SW 1271 (cell line): ENCODE measurements at regions not wholly inside any gene's neighbourhood (a gene's known extent, or its start where the extent isn't known, plus 50 kb on each side); places are given as distances from the start of the nearest gene placed in this dataset.

ENCODE experiments used
- DNase-seq, 2 experiments: peaks; one replicate each; lab custom pipeline; 2025; lab: John Stamatoyannopoulos, UW

- no peak for DNase-seq
Observed at GRCh38 chr15:69530991-69531664, 78.5 kb downstream of the RPLP1 start.

GRCh38 chr15:69531665-69532027 is 79.0 kb downstream of the RPLP1 start:
- DNase-seq: no peak

GRCh38 chr15:69532066-69532465 is 79.4 kb downstream of the RPLP1 start:
- DNase-seq: no peak

GRCh38 chr15:69532856-69533255 is 80.2 kb downstream of the RPLP1 start:
- DNase-seq: no peak

- DNase-seq: no peak
Observed at GRCh38 chr15:69533522-69533921, 80.9 kb downstream of the RPLP1 start.

GRCh38 chr15:69535101-69535638 is 82.6 kb downstream of the RPLP1 start:
- no peak for DNase-seq

GRCh38 chr15:69535998-69536397 is 83.4 kb downstream of the RPLP1 start:
- no peak for DNase-seq

GRCh38 chr15:69536726-69537512 is 84.3 kb downstream of the RPLP1 start:
- no peak for DNase-seq

GRCh38 chr15:69537901-69538300 is 85.3 kb downstream of the RPLP1 start:
- no peak for DNase-seq

- DNase-seq: no peak
Observed at GRCh38 chr15:69538379-69538778, 85.8 kb downstream of the RPLP1 start.

GRCh38 chr15:69539345-69539744 is 86.7 kb downstream of the RPLP1 start:
- no peak for DNase-seq

GRCh38 chr15:69540622-69541021 is 88.0 kb downstream of the RPLP1 start:
- no peak for DNase-seq

GRCh38 chr15:69542028-69542427 is 89.4 kb downstream of the RPLP1 start:
- DNase-seq: no peak

- no peak for DNase-seq
Observed at GRCh38 chr15:69543681-69544364, 91.2 kb downstream of the RPLP1 start.

GRCh38 chr15:69544365-69545113 is 91.9 kb downstream of the RPLP1 start:
- no peak for DNase-seq

GRCh38 chr15:69546182-69546581 is 93.6 kb downstream of the RPLP1 start:
- no peak for DNase-seq

GRCh38 chr15:69548395-69549180 is 96.0 kb downstream of the RPLP1 start:
- DNase-seq: no peak

- DNase-seq: no peak
Observed at GRCh38 chr15:69551391-69552056, 98.9 kb downstream of the RPLP1 start.

- DNase-seq: no peak
Observed at GRCh38 chr15:69552057-69552815, 99.6 kb downstream of the RPLP1 start.

GRCh38 chr15:69553686-69554085 is 101.1 kb downstream of the RPLP1 start:
- DNase-seq: no peak
